CD1c-positive myeloid dendritic cell (primary cell): ENCODE measurements at regions not wholly inside any gene's neighbourhood (a gene's known extent, or its start where the extent isn't known, plus 50 kb on each side); places are given as distances from the start of the nearest gene placed in this dataset.
"Not testable (repeated sequence)": the region's sequence is repeated elsewhere in the genome, so short reads cannot be mapped to it uniquely, and the experiment has no call there.

ENCODE experiments used
- DNase-seq: peaks from one replicate; pipeline ENCODE4 v3.0.0-alpha.2; 2016; ENCODE audit errors: extremely low spot score

DNA sequence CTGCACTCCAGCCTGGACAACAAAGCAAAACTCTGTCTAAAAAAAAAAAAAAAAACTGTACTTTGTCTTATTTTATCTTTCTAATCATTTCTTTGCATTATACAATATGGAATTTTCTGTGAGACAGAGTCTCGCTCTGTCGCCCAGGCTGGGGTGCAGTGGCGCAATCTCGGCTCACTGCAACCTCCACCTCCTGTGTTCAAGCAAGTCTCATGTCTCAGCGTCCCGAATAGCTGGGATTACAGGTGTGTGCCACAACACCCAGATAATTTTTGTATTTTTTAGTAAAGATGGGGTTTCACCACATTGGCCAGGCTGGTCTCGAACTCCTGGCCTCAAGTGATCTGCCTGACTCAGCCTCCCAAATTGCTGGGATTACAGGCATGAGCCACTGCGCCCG lies 90.0 kb downstream of the MRPL14 start:
- not testable (repeated sequence) for DNase-seq

DNA sequence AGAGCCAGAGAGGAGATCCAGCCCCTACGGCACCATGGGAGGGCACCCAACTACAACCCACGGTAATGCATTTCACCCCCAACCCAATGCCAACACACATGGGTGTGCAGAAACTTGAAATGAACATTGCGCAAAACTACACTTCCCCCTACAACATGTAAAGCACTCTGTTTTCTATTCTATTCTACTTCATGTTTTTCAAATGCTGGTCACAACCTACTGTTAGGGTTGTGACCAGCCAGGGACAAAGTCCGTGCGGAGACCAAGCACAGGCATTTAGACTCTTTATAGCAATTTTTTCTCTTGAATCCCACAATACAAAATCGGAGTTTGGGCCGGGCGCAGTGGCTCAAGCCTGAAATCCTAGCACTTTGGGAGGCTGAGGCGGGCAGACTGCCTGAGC lies 90.6 kb downstream of the MRPL14 start:
- peak; percentile 77 for DNase-seq

DNA sequence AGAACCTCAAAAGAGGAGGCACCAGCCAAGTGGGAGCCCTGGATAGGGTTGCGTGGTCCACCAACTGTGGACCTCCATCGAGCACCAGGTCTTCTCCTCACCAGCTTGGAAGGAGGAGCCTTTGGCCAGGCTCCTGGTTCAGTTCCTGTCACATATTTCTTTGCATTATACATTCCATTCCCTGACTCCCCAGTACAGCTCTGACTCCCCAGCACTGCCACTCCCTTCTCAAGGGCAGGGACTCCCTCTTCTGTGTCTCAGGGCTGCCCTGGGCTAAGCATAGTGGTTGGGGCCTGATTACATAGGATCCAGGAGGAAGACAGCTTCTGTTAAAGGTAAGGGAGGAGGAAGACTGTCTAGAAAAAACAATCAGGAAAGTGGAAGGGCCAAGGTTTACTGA lies 91.1 kb downstream of the MRPL14 start:
- no peak for DNase-seq

DNA sequence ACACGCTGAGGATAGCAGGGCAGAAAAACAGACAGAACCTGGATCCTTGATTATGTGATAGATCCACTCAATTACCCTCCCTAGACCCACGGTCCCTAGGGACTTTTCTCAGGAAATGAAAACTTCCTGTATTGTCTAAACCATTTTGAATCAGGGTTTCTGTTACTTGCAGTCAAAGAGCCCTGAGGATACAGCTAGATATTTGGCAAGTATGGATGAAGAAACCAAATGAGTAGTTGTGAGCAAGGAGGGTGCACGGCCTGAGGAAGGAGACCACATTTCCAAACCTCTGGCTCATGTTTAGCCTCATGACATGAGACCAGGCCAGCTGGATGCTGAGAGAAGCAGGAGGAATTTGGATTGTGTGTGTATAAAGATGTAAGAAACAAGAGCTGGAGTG lies 91.6 kb downstream of the MRPL14 start:
- peak; percentile 70 for DNase-seq

DNA sequence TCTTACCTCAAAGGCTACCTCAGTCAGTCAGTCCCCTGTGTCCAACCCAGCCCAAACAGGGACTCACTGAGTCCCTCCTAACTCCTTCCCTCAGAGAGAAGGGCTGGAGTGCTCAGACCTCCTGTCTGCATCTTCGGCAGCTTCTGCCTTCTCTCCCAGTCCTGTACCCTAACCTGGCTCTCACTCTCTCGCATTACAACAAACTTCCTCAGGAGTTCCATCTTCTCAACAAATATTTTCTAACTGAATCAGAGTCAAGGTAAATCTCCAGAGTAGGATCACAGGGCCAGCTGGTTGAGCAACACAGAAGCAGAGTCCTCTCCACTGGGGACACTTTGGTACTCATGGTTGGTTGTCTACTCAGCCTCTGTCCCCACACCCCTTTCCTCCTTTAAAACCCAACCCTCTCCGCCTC lies 92.3 kb downstream of the MRPL14 start:
- DNase-seq, result peak; percentile 35

DNA sequence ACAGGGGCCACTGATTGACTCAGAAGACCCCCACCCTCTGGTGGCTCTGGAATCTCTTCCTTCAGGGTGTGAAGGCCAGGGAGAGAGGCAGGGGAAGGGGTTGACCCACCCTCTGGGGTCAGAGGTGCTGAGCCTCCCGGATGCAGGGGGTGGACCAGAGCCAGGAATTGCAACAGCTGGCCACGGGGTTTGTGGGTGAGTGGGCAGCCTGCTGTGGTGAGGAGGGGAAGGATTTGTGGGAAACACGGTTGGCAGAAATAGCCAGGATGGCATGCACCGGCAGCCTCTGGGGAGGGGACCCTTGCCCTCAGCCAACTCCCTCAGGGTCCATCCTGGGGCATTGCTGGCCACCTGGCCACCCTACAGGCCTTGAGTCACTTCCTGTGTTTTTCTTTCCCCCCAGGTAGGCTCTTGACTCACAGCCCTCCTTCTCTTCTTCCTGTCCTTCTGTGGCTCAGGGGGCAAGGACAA lies 92.8 kb downstream of the MRPL14 start:
- peak; percentile 62 for DNase-seq

DNA sequence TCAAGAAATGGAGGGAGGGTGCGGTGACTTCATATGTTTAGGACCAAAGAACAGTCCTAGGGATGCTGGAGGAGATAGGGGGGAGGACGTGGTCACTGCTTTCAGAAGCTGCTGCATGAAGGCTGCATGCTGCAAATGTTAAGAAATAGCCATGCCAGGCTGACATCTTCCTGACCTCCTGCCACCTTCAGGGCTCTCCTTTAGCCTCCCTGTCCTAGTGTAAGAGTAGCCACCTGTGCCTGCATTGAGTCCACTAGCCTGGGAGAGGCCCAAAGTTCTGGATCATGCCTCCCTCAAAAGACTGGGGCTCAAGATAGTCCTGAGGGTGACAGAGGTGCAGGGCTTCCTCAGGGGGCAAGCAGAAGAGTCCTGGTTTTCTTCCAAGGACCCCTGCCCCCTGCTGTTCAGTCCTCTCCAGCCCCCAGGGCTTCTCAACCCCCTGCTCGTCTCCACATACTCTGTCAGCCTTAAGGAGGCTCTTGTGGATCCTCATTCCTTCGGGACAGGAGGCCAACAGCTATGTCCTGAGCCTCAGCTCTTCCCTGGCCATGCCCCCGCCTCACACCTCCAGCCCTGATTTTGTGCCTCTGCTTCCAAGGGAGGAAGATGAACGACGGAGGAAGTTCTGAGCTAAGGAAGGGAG lies 96.3 kb downstream of the MRPL14 start:
- DNase-seq, result no peak

DNA sequence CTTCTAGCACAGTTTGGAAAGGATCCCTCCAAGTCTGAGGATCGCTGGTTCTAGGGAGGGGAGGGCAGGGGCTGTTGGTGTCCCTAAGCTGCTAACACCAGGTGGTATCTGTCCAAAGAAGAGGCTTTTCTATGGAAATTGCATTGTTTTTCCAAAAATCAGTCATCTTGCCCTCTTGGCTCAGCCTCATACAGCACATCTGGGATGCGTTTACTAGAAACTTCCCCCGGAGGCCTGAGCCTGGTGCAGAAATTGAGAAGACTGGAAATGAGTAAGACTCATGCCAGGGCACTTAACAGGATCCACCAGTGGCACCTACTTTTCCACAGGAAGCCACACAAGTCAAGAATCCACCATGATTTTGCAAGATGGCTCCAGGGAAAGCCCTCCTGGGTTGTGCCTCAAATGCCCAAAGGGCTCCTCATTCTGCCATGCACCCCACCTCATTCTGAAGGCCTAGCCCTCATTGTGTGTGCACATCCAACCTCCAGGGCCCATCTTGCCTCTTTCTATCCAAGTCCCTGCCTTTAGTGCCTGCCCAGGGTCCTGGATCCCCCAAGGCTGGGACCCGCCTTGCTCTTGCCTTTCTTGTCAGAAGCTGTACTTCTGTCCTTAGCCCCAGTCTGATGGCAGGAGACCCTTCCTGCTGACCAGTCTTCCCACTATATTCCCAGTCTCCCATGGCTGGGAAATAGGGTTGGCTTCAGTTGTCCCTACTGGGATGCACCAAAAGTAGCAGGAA lies 97.6 kb downstream of the MRPL14 start:
- DNase-seq, result no peak

DNA sequence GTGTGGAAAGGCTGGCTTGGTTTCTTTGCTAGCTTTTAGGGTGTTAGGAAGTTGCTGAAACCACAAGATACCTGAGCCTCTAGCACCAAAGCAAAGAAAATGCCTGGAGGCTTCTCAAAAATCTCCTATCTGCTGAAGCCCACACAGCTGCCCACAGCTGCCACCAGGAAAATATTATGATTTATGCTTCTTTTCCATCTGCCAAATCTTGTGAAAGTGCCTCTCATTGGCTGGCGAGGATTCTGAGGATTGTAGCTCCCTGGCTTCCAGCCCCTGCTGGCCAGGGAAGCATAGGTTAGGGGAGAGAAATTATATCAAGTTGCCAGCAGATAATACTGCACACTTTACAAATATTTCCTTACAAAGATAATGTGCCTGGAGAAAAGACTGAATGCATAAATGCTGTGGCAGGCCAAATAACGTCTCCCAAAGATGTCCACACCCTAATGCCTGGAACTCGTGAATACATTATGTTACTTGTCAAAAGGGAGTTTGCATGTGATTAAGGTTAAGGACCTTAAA lies 98.4 kb downstream of the MRPL14 start:
- DNase-seq, result no peak

DNA sequence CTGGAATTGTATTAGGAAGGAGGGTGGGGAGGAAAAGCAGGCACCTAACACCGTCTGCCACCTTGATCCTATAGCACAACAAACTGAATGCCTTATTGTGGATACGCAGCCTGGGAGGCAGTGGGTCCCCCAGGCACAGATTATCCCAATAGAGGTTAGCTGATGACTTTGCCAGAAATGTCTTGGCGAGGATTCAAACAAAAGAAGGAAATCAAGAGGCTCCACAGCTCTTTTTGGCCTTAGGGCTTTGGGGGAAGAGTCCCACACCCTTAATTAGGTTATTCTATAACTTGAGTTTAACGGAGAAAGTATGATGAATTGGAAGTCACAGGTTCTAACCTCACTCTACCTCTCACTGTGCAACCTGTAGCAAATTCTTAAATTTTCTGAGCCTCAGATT lies 102.0 kb downstream of the MRPL14 start:
- DNase-seq, result no peak

DNA sequence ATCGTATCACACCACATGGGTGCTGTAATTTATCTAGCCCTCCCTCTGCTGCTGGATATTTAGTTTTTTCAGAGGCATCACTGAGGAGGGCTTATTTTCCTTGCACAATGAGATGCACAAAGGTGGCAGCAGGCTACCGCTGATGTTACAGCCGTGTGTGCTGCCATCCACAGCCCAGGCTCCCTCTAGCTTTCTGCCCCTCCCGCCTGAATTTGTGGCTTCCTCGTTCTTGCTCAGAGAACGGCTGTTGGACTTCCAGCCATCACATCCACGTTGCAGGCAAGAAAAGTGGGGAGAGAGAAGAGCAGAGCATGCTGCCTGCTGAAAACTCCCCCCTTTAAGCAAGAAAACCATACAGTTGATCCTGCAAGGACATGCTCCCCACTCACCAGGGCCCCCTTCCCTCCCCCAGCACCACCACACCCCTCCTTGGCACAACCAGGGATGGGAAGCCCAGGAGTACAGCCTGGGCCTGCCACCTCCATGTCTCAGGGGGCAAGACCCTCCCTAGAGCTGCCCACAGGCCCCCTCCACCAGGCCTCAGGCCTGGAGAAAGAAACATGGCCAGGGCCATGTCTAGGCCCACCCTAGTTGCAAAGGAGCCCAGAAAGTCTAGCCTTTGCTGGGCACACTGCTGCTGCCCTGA lies 102.6 kb downstream of the MRPL14 start:
- DNase-seq, result no peak

DNA sequence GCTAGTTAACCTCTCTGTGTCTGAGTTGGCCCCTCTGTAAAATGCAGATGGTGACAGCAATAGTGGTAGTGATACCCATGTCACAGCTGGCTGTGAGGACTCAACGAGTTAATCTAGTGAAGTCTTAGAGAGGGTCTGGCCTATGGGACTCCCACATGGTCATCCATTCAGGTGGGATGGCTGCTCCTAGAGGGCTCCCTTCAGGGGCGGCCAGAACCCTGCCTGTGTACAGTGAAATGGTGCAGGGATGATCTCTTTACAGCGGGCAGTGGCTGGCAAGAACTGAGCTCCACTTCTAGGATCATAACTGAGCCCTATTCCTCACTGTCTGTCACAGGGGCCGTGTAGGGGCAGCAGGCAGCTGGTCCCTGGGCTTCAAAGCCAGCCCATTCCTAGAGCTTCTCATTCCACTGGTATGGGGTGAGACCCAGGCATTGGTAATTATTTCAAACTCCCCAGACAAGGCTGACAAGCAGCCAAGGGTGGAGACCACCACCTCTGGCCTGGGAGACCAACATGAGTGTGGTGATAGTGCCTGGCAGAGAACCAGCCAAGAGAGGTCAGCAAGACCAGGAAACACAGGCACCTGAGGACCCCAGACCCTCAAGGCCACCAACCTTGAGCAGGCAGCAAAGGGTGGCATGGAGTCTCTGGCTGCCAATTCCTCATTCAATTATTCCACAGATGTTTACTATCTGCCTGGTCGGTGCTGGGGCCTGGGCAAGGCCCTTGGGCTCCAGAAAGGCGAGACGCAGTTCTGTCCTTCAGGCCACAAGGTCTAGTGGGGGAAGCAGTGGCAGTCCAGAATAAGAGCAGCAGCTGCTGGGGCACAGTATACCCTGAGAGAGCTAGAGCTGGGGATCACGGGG lies 103.4 kb downstream of the MRPL14 start:
- DNase-seq, result no peak

DNA sequence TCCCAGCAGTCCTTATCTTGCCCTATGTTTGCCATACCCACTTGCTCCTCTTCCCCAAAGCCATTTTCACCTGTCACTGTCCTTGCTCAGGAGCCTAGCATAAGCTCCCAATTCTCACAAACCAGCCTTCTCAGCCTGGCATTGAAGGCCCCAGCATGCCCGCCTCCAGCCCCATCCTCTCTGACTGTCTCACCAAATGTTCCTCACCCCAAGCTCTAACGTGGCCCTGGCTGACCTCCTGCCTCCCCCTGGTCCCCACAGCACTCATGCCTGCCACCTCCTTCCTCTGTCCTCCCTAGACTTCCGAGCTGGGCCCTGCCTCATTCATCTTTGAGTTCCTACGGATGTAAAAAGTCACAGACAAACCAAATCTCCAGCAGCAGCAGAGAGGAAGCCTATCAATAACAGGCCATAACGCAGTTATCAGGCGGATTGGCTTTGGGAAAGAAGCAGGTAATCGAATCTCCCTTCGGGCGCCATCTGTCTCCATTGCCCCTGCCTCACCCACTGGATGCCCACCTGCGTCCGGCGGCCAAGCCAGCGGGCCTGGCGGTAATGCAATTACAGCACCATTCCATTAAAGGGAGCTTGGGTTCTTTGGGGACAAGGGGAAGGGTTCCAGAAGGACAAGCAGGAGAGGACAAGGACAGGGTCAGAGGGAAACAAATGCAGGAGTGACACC lies 104.4 kb downstream of the MRPL14 start:
- no peak for DNase-seq

DNA sequence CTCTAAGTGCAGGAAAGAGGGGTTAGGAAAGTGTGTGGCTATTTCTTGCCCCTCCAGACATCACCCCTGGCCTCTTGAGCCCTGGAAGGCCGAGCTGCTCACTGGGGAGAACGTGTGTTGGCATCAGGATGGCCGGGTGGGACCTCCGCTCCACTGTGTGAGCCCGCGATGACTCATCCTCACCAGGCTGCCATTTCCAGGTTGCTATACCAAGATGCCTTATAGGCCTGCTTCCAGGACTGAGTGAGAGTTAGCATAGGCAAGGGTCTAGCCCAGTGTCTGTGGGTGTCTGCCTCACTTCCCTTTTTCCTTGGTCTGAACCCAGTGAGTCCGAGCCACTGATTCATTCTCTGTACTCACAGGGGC lies 105.0 kb downstream of the MRPL14 start:
- peak; percentile 87 for DNase-seq

DNA sequence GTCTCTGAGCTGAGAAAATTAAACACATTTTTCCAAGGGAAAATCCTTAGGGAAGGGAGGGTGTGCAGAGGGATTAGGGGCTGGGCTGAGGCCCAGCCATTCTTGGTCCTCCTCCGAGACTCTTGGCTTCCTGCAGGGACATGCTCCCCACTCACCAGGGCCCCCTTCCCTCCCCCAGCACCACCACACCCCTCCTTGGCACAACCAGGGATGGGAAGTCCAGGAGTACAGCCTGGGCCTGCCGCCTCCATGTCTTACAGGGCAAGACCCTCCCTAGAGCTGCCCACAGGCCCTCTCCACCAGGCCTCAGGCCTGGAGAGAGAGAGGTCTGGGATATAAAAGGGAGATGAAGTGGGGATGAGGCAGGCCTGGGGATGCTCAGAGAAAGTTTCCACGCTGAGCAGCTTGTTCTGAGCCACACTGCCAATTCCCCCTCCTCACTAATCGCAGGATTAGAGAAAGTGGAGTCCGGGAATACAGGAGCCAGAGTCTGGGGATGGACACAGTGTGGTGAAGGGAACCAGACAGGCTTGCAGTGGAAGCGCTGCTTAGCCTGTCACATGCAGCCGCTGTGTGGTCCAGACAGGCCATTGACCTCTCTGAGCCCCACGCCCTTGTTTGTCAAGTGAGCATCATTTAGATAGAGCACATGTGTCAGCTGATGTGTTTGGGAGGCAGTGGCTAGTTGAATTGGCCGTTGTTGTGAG lies 105.5 kb downstream of the MRPL14 start:
- DNase-seq, result no peak

DNA sequence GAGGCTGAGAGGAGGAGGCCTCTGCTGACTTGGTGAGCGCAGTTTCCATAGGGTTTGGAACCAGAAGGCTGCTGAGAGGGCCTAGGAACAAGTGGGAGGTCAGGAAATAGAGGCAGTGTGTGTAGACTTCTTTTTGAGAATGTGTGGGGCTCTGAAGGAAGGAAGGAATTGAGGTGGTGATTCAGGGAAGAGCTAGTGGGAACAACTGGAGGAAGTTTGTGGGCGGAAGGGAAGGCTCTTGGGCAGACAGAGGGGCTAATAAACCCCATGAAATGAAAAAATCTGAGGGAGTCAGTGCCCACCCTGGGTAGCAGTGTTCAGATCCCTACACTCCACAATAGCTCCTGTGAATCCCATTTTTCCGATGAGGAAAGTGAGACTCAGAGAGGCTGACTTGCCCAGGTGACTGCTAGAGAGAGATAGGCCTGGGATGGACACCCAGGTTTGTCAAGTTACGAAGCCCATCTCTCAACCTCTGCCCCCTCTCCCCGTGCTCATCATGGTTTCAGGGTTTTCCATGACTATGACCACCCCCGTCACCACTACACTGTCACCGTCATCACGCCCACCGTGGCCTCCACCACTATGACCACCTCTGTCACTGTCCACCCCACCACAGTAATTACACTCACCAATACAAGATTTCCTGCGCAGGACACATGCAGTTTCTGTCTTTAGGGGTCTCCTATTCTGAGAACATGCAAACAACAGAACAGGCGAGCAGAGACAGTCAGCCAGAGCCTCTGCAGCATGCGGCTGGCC lies 106.4 kb downstream of the MRPL14 start:
- DNase-seq, result no peak

DNA sequence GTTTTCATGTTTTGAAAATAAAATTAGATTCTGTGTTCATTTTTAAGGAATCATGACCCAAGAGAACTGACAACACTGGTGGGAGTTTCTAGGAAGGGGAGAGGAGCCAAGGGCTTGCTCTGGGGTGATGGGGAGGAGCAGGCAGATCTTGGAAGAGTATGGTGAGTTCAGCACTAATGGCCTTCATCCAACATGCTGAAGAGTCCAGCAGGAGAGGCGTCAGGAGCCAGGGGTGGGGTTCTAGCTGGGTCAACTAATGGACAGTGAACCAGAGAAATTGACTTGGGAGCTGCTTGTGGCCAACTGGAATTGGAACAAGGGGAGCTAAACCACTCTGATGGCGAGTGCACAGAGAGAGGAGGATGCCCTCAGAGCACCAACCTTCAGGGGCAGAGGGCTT lies 107.1 kb downstream of the MRPL14 start:
- no peak for DNase-seq

DNA sequence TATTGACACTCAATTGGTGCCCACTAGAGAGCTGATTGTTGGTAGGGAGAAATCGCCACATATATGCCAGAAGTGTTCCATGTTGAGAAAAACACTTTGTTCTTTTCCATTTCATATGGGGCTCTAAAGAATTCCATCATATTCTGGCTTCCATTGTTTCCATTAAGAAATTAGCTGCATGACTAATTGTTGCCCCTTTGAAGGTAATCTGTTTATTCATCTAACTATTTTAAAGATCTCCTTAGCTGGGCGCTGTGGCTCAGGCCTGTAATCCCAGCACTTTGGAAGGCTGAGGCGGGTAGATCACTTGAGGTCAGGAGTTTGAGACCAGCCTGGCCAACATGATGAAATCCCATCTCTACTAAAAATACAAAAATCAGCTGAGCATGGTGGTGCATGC lies 109.9 kb downstream of the MRPL14 start:
- DNase-seq, result not testable (repeated sequence)

DNA sequence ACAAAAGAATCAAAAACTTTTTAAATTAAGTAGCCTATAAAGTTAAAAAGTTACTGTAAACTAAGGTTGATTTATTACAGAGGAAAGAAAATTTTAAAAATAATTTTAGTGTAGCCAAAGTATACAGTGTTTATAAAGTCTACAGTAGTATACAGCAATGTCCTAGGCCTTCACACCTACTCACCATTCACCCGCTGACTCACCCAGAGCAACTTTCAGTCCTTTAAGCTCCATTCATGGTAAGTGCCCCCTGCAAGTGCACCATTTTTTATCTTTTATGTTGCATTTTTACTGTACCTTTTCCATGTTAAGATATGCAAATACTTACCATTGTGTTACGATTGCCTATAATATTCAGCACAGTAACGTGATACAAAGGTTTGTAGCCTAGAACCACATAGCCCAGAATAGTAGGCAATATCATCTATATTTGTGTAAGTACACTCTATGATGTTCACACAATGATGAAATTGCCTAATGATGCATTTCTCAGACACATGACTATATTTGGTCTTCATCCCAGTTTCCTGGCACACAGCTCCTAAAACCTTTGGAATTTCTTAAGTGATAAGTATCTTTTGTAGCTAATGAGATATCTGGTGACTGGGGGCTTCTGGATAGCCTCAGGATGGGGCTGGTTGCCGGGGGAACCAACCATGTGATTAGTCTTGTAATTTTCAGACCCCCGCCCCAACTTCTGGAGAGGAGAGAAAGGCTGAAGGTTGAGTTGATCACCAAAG lies 111.0 kb downstream of the MRPL14 start:
- no peak for DNase-seq
